Heart right ventricle (tissue), 16 donors: ENCODE measurements at regions not wholly inside any gene's neighbourhood (a gene's known extent, or its start where the extent isn't known, plus 50 kb on each side); places are given as distances from the start of the nearest gene placed in this dataset.

Source experiments
- ATAC-seq, 8 donors: fragments of 200-7000 bp; cut with Tn5 transposase; one replicate each; pipeline ENCODE4 v1.9.1; 2020; ENCODE audit warnings: mild to moderate bottlenecking in 8 of 8, moderate library complexity in 8 of 8, moderate number of reproducible peaks in 1 of 8
- DNase-seq, 2 donors: peaks; one replicate each; pipeline ENCODE4 v3.0.0-alpha.2; 2020
- H3K27ac ChIP-seq, 10 donors: fragments of 200-600 bp; sonication (generic) in 2 of 10; one replicate each; pipeline versions ENCODE4 v1.5.0 to v1.8.0; 2020 to 2022; ENCODE audit warnings: mild to moderate bottlenecking in 3 of 10
- H3K27me3 ChIP-seq, 7 donors: fragments of 200-600 bp; one replicate each; pipeline ENCODE4 v1.8.0; 2021 to 2022; ENCODE audit warnings: mild to moderate bottlenecking in 2 of 7
- H3K36me3 ChIP-seq, 9 donors: fragments of 200-600 bp; sonication (generic) in 1 of 9; one replicate each; pipeline versions ENCODE4 v1.5.0 to v1.8.0; 2020 to 2022; ENCODE audit warnings: mild to moderate bottlenecking in 2 of 9
- H3K4me1 ChIP-seq, 9 donors: fragments of 200-600 bp; sonication (generic) in 1 of 9; one replicate each; pipeline versions ENCODE4 v1.5.0 to v1.8.0; 2020 to 2022; ENCODE audit warnings: mild to moderate bottlenecking in 4 of 9
- H3K4me3 ChIP-seq, 10 donors: fragments of 200-600 bp; sonication (generic) in 2 of 10; one replicate each; pipeline versions ENCODE4 v1.5.0 to v1.8.0; 2020 to 2022; ENCODE audit warnings: mild to moderate bottlenecking in 7 of 10, moderate library complexity in 2 of 10
- H3K9me3 ChIP-seq, 11 donors: fragments of 200-600 bp in 10 of 11; sonication (generic) in 2 of 11; one replicate each; pipeline versions ENCODE4 v1.5.0 to v1.8.0; 2013 to 2022; ENCODE audit warnings: mild to moderate bottlenecking in 2 of 11, control low read depth in 1 of 11, moderate library complexity in 1 of 11
- WGBS, 2 donors: extraction: QIAGEN DNeasy Blood & Tissue Kit; methylation state at CpG; one replicate each; pipeline ENCODE4 v1.1.7; 2013; ENCODE audit warnings: inconsistent platforms in 1 of 2; 5-methylcytosine and 5-hydroxymethylcytosine counted together
- intact Hi-C, 10 donors: fragments of 100-400 bp; cut with DNase I; formaldehyde crosslinking; loops; one replicate each; pipeline versions ENCODE4 v1.11.1 to v1.14.2; 2022
- TF ChIP-seq, protein P1 (sequence below), 9 donors: fragments of 200-600 bp; sonication (generic) in 2 of 9; IDR thresholded peaks; one replicate each; pipeline versions ENCODE4 v1.5.0 to v1.8.0; 2021 to 2022; ENCODE audit warnings: antibody characterized with exemption in 9 of 9, mild to moderate bottlenecking in 5 of 9, moderate library complexity in 1 of 9
- donor health status: Arrhythmogenic right ventricular cardiomyopathy.
- donor health status: ischemic (EF 13 %, LVEDD 7.1; RV severe dilation, severe dysfunction).
- donor health status: healthy with polysubstance abuse.
- donor health status: DM: no; HTN: yes; CAD: no.
- donor health status: DM: no; HTN: no; CAD: no.
- donor health status: ischemic (EF 25% LVEDD 6.9; RV normal size, moderate dysfunction).
- donor health status: ischemic (EF 25% LVEDD 5.7; RV mildly dilated, moderate dysfunction).
- donor health status: healthy.
- donor health status: DM: yes; HTN: yes; CAD: no.
- donor health status: Ischemic cardiomyopathy.
- donor health status: ischemic (EF 35%, LVEDD 5.7; RV mildly dilated, moderate dysfunction).
- donor health status: nonischemic (EF 11% LVEDD 7.7; RV severe dilation, severe dysfunction).
- donor health status: DM: yes; HTN: yes; CAD: no.
- donor health status: PGD.
- donor health status: ischemic (EF 29% LVEDD 5.4; RV normal size, mild dysfunction).
- donor health status: nonischemic (EF 23%, LVEDD 6.1; RV moderate dilation, normal function).

DNA sequence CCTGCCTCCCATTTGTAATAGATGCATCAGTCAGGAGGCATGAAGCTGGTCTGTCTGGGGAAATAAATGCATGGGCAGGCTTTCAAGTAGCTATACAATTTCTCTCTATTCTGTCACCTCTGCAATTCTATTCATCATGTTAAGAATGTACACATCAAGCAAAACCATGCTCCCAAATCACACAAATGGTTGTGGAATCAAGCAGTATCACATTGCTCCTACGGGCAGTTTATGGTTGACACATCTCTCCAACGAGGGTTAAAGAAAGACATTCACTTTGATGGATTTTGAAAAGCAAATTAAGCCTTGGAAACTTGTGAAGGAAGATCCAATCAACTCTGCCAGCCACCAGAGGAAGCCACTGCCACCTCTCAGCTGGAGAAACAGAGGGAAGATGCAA is 1277.4 kb upstream of the TMEM132C start:
- no peak overlapping the region for H3K27ac ChIP-seq
- intact Hi-C loops = no loop called here
- H3K27me3 ChIP-seq = peaks cover 0 to 6% (median 0%) of the 10 kb centered on the region in 7 donors
- ATAC-seq = no peak
- H3K9me3 ChIP-seq = peaks cover 0 to 7% (median 0%) of the 10 kb centered on the region in 11 donors
- H3K4me1 ChIP-seq = no peaks in the 10 kb centered on the region
- 51 to 59% methylated on average over 2 of the region's 2 CpGs for WGBS, 2 donors
- DNase-seq = no peak
- H3K4me3 ChIP-seq = no peak overlapping the region
- TF ChIP-seq, protein P1, sequence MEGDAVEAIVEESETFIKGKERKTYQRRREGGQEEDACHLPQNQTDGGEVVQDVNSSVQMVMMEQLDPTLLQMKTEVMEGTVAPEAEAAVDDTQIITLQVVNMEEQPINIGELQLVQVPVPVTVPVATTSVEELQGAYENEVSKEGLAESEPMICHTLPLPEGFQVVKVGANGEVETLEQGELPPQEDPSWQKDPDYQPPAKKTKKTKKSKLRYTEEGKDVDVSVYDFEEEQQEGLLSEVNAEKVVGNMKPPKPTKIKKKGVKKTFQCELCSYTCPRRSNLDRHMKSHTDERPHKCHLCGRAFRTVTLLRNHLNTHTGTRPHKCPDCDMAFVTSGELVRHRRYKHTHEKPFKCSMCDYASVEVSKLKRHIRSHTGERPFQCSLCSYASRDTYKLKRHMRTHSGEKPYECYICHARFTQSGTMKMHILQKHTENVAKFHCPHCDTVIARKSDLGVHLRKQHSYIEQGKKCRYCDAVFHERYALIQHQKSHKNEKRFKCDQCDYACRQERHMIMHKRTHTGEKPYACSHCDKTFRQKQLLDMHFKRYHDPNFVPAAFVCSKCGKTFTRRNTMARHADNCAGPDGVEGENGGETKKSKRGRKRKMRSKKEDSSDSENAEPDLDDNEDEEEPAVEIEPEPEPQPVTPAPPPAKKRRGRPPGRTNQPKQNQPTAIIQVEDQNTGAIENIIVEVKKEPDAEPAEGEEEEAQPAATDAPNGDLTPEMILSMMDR (IDR thresholded peaks at IDR 0.05) = no peak
- H3K36me3 ChIP-seq = no peaks in the 10 kb centered on the region

DNA sequence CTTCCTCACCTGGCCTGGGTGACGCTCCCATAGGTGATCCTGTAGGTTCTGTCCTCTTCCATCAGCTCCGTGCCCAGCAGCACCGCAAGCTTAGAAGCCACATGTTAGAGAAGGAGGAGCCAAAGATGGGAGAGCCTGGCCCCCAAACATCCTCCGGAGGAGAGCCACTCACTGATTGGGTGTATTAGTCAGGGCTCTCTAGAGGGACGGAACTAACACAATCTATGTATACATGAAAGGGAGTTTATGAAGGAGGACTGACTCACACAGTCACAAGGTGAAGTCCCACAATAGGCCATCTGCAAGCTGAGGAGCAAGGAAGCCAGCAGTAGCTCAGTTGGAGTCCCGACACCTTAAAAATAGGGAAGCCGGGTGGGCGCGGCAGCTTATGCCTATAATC is 1273.1 kb upstream of the TMEM132C start:
- no peaks in the 10 kb centered on the region for H3K4me1 ChIP-seq
- no peaks in the 10 kb centered on the region for H3K9me3 ChIP-seq
- H3K27me3 ChIP-seq = peaks cover 0 to 16% (median 0%) of the 10 kb centered on the region in 7 donors
- intact Hi-C loops = no loop called here
- TF ChIP-seq, protein P1 (IDR thresholded peaks at IDR 0.05) = no peak
- H3K36me3 ChIP-seq = no peaks in the 10 kb centered on the region
- no peak overlapping the region for H3K4me3 ChIP-seq
- ATAC-seq (no peak), DNase-seq (no peak)
- H3K27ac ChIP-seq = no peak overlapping the region
- WGBS, 2 donors = 91 to 93% methylated on average over 9 of the region's 9 CpGs

DNA sequence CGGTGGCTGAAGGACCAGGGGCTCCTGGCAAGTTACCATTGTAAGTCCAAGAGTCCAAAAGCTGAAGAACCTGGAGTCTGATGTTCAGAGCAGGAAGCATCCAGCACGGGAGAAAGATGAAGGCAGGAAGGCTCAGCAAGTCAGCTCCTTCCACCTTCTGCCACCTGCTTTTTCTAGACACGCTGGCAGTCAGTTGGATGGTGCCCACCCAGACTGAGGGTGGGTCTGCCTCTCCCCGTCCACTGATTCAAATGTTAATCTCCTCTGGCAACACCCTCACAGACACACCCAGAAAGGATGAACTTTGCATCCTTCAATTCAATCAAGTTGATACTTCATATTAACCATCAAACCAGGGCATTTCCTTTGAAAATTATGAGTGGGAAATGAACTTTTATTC is 1272.4 kb upstream of the TMEM132C start:
- Histone ChIP-seq H3K4me3 (no peak overlapping the region), H3K27ac (no peak overlapping the region), H3K27me3 (peaks cover 0 to 18% (median 0%) of the 10 kb centered on the region in 7 donors), H3K4me1 (no peaks in the 10 kb centered on the region), H3K9me3 (no peaks in the 10 kb centered on the region), H3K36me3 (no peaks in the 10 kb centered on the region)
- TF ChIP-seq, protein P1 (IDR thresholded peaks at IDR 0.05) = no peak
- no peak for DNase-seq
- no peak for ATAC-seq
- 68 to 83% methylated on average over 4 of the region's 4 CpGs for WGBS, 2 donors
- intact Hi-C loops = no loop called here

DNA sequence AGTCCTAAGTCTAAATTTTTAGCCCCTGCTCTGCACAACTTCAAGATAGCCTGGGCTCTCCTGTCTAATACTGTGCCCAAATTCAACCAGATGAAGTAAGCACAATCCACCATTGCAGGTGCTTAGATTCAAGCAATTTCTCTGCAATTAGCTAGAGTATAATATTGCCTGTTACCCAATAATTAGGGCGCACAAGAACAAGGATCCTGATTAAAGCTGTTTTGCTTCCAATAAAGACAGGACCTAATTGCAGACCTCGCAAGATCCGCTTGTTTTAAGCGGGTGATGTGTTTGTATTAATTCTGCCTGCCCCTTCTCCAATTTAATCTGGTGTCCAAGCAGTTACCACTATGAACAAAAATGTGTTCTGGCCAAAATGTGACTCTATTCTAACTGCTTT is 1268.9 kb upstream of the TMEM132C start:
- ATAC-seq (no peak), DNase-seq (no peak)
- Histone ChIP-seq H3K27ac (no peak overlapping the region), H3K4me3 (no peak overlapping the region), H3K4me1 (no peaks in the 10 kb centered on the region), H3K36me3 (no peaks in the 10 kb centered on the region), H3K9me3 (no peaks in the 10 kb centered on the region), H3K27me3 (peaks cover 0 to 28% (median 0%) of the 10 kb centered on the region in 7 donors)
- TF ChIP-seq, protein P1 (IDR thresholded peaks at IDR 0.05) = no peak
- WGBS, 2 donors = 87 to 89% methylated on average over 4 of the region's 4 CpGs
- intact Hi-C loops = no loop called here
